GM12878 (cell line): ENCODE measurements at regions not wholly inside any gene's neighbourhood (a gene's known extent, or its start where the extent isn't known, plus 50 kb on each side); places are given as distances from the start of the nearest gene placed in this dataset.

Experiments
- ATAC-seq: fragments of 200-7000 bp; cut with Tn5 transposase; 3 replicates; pipeline ENCODE4 v1.9.1; 2020; ENCODE audit warnings: mild to moderate bottlenecking, moderate library complexity
- BruUV-seq: library from RNA; stranded (reverse); fragments of 400-500 nt; replicated peaks from 2 replicates; lab custom pipeline; 2021; lab: Mats Ljungman, UMichigan
- CTCF ChIA-PET: fragments of 300-600 bp; sonication (Branson Sonifier 250); formaldehyde crosslinking; extraction: SDS; loops from one replicate; lab custom pipeline; 2021; ENCODE audit warnings: inconsistent platforms; lab: Yijun Ruan, JAX
- POLR2A ChIA-PET: fragments of 350-600 bp; formaldehyde crosslinking; extraction: SDS; loops from one replicate; lab custom pipeline; 2021; ENCODE audit warnings: inconsistent platforms; lab: Charles Lee
- RAD21 ChIA-PET: fragments of 300-600 bp; sonication (Branson Sonifier 250); formaldehyde crosslinking; loops from one replicate; lab custom pipeline; 2023; ENCODE audit warnings: antibody characterized with exemption; ENCODE audit not compliant: unreplicated experiment; lab: Charles Lee
- SMC1A ChIA-PET: fragments of 300-600 bp; sonication (Branson Sonifier 250); formaldehyde crosslinking; loops from one replicate; lab custom pipeline; 2023; ENCODE audit not compliant: unreplicated experiment, uncharacterized antibody; lab: Charles Lee
- DNase-seq: peaks from one replicate; pipeline ENCODE4 v3.0.0-alpha.2; 2011; ENCODE audit warnings: low read depth, low spot score
- FAIRE-seq: peaks from 3 replicates; lab custom pipeline; 2011; peaks lifted over from hg19 to GRCh38; lab: Jason Lieb, UNC
- H2AFZ ChIP-seq: 2 replicates; pipeline ENCODE4 v1.6.0; 2011; ENCODE audit warnings: low read depth, low read length, control low read depth; ENCODE audit not compliant: control insufficient read depth
- H3K27ac ChIP-seq: 2 replicates; pipeline ENCODE4 v1.5.1; 2011; ENCODE audit warnings: control low read depth; ENCODE audit not compliant: control insufficient read depth, insufficient read depth
- H3K27me3 ChIP-seq, 2 experiments: replicated peaks in 1 of 2; 2 replicates each; pipeline versions ENCODE4 v1.6.0 to v1.6.1; 2011; ENCODE audit warnings: low read length in 1 of 2; ENCODE audit not compliant: control insufficient read depth in 2 of 2, insufficient read depth in 2 of 2
- H3K36me3 ChIP-seq, 2 experiments: 2 replicates each; pipeline ENCODE4 v1.5.1; 2011; ENCODE audit warnings: low read length in 1 of 2; ENCODE audit not compliant: control insufficient read depth in 2 of 2, insufficient read depth in 2 of 2
- H3K4me1 ChIP-seq: 2 replicates; pipeline ENCODE4 v1.6.1; 2011; ENCODE audit warnings: mild to moderate bottlenecking, low read length, moderate library complexity, mixed read lengths; ENCODE audit not compliant: control insufficient read depth, insufficient read depth
- H3K4me2 ChIP-seq: 2 replicates; pipeline ENCODE4 v1.6.0; 2011; ENCODE audit warnings: control low read depth; ENCODE audit not compliant: control insufficient read depth, insufficient read depth
- H3K4me3 ChIP-seq: fragments of 200-600 bp; sonication (generic); 2 replicates; pipeline ENCODE4 v1.5.1; 2016
- H3K79me2 ChIP-seq: 2 replicates; pipeline ENCODE4 v1.6.0; 2011; ENCODE audit warnings: low read length; ENCODE audit not compliant: control insufficient read depth, insufficient read depth
- H3K9ac ChIP-seq: 2 replicates; pipeline ENCODE4 v1.8.0; 2011; ENCODE audit warnings: low read length, control low read depth, mixed read lengths; ENCODE audit not compliant: control insufficient read depth, insufficient read depth
- H3K9me3 ChIP-seq: replicated peaks from 3 replicates; pipeline ENCODE4 v1.5.1; 2011; ENCODE audit warnings: mild to moderate bottlenecking, low read length; ENCODE audit not compliant: control insufficient read depth, insufficient read depth
- H4K20me1 ChIP-seq: 2 replicates; pipeline ENCODE4 v1.6.0; 2011; ENCODE audit not compliant: control insufficient read depth, insufficient read depth
- CEBPB ChIP-seq, 2 experiments: fragments of 150-350 bp in 1 of 2; IDR thresholded peaks; 2 replicates each; pipeline ENCODE4 v1.6.1; 2012 to 2014; ENCODE audit warnings: low read depth in 2 of 2, low read length in 2 of 2, borderline replicate concordance in 1 of 2, inconsistent platforms in 1 of 2
- CTCF ChIP-seq, 3 experiments: IDR thresholded peaks in 2 of 3; conservative IDR thresholded peaks in 1 of 3; 2 replicates each; pipeline ENCODE4 v1.5.1; 2011; ENCODE audit warnings: low read depth in 3 of 3, low read length in 3 of 3, mild to moderate bottlenecking in 3 of 3, control low read depth in 2 of 3, moderate library complexity in 2 of 3, inconsistent platforms in 1 of 3, mixed read lengths in 1 of 3; ENCODE audit not compliant: control insufficient read depth in 2 of 3, insufficient read depth in 1 of 3; ENCODE audit errors: extremely low read depth in 1 of 3
- ETV6 ChIP-seq, 2 experiments: fragments of 450-650 bp in 1 of 2; IDR thresholded peaks in 1 of 2; conservative IDR thresholded peaks in 1 of 2; 2 replicates each; pipeline ENCODE4 v1.6.1; 2014; ENCODE audit warnings: antibody characterized with exemption in 1 of 2, borderline replicate concordance in 1 of 2, low read depth in 1 of 2, mild to moderate bottlenecking in 1 of 2, moderate library complexity in 1 of 2
- HDAC6 ChIP-seq: fragments of 200-600 bp; sonication (generic); IDR thresholded peaks from one replicate; pipeline ENCODE4 v1.8.0; 2017; ENCODE audit warnings: antibody characterized with exemption; ENCODE audit not compliant: unreplicated experiment
- IKZF2 ChIP-seq, 2 experiments: fragments of 450-650 bp; IDR thresholded peaks; 2 replicates each; pipeline ENCODE4 v1.6.1; 2017; ENCODE audit warnings: mild to moderate bottlenecking in 2 of 2, moderate library complexity in 2 of 2
- JUND ChIP-seq: IDR thresholded peaks from 2 replicates; pipeline ENCODE4 v1.6.1; 2012; ENCODE audit warnings: low read depth, mild to moderate bottlenecking, low read length, improper control_type of control experiment, moderate library complexity
- NR2C2 ChIP-seq: IDR thresholded peaks from 2 replicates; pipeline ENCODE4 v1.6.1; 2011; ENCODE audit warnings: borderline replicate concordance, low read depth; ENCODE audit not compliant: control insufficient read depth, insufficient read length
- POU2F2 ChIP-seq: IDR thresholded peaks from 3 replicates; pipeline ENCODE4 v1.6.1; 2011; ENCODE audit warnings: low read depth, mild to moderate bottlenecking, low read length, borderline replicate concordance
- RCOR1 ChIP-seq: conservative IDR thresholded peaks from 2 replicates; pipeline ENCODE4 v1.6.1; 2012; ENCODE audit warnings: low read depth, low read length, improper control_type of control experiment
- TBL1XR1 ChIP-seq: IDR thresholded peaks from 2 replicates; pipeline ENCODE4 v1.6.1; 2012; ENCODE audit warnings: low read depth, low read length, improper control_type of control experiment
- ZSCAN29 ChIP-seq: fragments of 450-650 bp; IDR thresholded peaks from 2 replicates; pipeline ENCODE4 v1.6.1; 2017; ENCODE audit warnings: mild to moderate bottlenecking, moderate library complexity
- WGBS: methylation state at CpG from one replicate; pipeline ENCODE4 v1.1.6; 2016; ENCODE audit warnings: low lambda C conversion rate; ENCODE audit not compliant: insufficient replicate concordance, insufficient coverage; ENCODE audit errors: missing lambda C conversion rate; 5-methylcytosine and 5-hydroxymethylcytosine counted together
- in situ Hi-C: fragments of 300-500 bp; cut with MboI; formaldehyde crosslinking; loops from 9 replicates; pipeline ENCODE4 v1.14.3; 2018; ENCODE audit warnings: mixed read lengths
- intact Hi-C: fragments of 100-400 bp; cut with micrococcal nuclease; formaldehyde crosslinking; loops from one replicate; pipeline ENCODE4 v1.14.2; 2022; ENCODE audit not compliant: unreplicated experiment
- TF ChIP-seq, protein P1 (sequence below): fragments of 450-650 bp; formaldehyde crosslinking; IDR thresholded peaks from 2 replicates; pipeline ENCODE4 v1.4.0; 2020; ENCODE audit warnings: mild to moderate bottlenecking, moderate library complexity

DNA sequence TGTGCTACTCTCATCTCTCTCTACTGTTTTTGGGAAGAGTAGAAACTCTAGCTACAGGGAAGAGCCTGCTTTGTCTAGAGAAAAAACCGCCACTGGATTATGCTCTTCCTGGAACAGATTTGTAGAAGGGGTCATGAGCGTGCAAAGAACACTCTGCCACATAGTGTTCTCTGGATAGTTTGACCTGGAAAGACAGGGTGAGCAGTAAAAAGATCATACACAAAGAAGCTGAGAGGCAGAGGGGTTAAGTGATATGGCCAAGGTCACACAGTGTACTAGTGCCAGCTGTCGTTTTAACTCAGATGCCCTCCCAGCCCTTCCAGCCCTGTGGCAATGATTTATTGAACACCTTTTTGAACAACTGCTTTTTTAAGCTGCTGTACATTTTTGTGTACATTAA lies 182.2 kb downstream of the NNT start:
- WGBS: 12% methylated on average over 3 of the region's 3 CpGs
- BruUV-seq: no TSS peak
- DNase-seq (no peak), FAIRE-seq (no peak), ATAC-seq (no peak)
- H3K4me3 ChIP-seq: no peak overlapping the region
- no peak overlapping the region for H2AFZ ChIP-seq
- H3K27ac ChIP-seq: no peak overlapping the region
- POLR2A ChIA-PET: no interaction called here
- no peaks in the 10 kb centered on the region for H4K20me1 ChIP-seq
- CTCF ChIA-PET: no interaction called here
- H3K4me1 ChIP-seq: no peaks in the 10 kb centered on the region
- H3K9me3 ChIP-seq: no peaks in the 10 kb centered on the region
- H3K79me2 ChIP-seq: no peaks in the 10 kb centered on the region
- no peak for TF ChIP-seq HDAC6
- TF ChIP-seq NR2C2: no peak
- TF ChIP-seq CEBPB (IDR thresholded peaks at IDR 0.05; ENCODE audit: borderline replicate concordance in 1 of 2, low read depth in 2 of 2, low read length in 2 of 2): no peak
- TF ChIP-seq IKZF2 (IDR thresholded peaks at IDR 0.05): no peak
- no peak for TF ChIP-seq RCOR1
- no peak for TF ChIP-seq ETV6 (conservative IDR thresholded peaks at IDR 0.05 in 1 of 2, IDR thresholded peaks at IDR 0.05 in 1 of 2; ENCODE audit: borderline replicate concordance in 1 of 2, low read depth in 1 of 2)
- no peak for TF ChIP-seq CTCF (IDR thresholded peaks at IDR 0.05 in 2 of 3, conservative IDR thresholded peaks at IDR 0.05 in 1 of 3; ENCODE audit: control insufficient read depth in 2 of 3, extremely low read depth in 1 of 3, insufficient read depth in 1 of 3, low read depth in 3 of 3, low read length in 3 of 3)
- TF ChIP-seq TBL1XR1: no peak
- TF ChIP-seq JUND: no peak
- TF ChIP-seq, protein P1, sequence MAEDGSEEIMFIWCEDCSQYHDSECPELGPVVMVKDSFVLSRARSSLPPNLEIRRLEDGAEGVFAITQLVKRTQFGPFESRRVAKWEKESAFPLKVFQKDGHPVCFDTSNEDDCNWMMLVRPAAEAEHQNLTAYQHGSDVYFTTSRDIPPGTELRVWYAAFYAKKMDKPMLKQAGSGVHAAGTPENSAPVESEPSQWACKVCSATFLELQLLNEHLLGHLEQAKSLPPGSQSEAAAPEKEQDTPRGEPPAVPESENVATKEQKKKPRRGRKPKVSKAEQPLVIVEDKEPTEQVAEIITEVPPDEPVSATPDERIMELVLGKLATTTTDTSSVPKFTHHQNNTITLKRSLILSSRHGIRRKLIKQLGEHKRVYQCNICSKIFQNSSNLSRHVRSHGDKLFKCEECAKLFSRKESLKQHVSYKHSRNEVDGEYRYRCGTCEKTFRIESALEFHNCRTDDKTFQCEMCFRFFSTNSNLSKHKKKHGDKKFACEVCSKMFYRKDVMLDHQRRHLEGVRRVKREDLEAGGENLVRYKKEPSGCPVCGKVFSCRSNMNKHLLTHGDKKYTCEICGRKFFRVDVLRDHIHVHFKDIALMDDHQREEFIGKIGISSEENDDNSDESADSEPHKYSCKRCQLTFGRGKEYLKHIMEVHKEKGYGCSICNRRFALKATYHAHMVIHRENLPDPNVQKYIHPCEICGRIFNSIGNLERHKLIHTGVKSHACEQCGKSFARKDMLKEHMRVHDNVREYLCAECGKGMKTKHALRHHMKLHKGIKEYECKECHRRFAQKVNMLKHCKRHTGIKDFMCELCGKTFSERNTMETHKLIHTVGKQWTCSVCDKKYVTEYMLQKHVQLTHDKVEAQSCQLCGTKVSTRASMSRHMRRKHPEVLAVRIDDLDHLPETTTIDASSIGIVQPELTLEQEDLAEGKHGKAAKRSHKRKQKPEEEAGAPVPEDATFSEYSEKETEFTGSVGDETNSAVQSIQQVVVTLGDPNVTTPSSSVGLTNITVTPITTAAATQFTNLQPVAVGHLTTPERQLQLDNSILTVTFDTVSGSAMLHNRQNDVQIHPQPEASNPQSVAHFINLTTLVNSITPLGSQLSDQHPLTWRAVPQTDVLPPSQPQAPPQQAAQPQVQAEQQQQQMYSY: no peak
- TF ChIP-seq ZSCAN29: no peak
- no peak for TF ChIP-seq POU2F2
- RAD21 ChIA-PET: no interaction called here
- in situ Hi-C loops (no loop called here), intact Hi-C loops (no loop called here)
- H3K4me2 ChIP-seq: no peak overlapping the region
- no peak overlapping the region for H3K9ac ChIP-seq
- no peaks in the 10 kb centered on the region for H3K36me3 ChIP-seq
- SMC1A ChIA-PET: no interaction called here
- no peaks in the 10 kb centered on the region for H3K27me3 ChIP-seq
